NCI-H526 treated with DMSO at 0.1 percent for 48 hours (cell line): ENCODE measurements at regions not wholly inside any gene's neighbourhood (a gene's known extent, or its start where the extent isn't known, plus 50 kb on each side); places are given as distances from the start of the nearest gene placed in this dataset.

Experiments used
- DNase-seq: peaks from one replicate; lab custom pipeline; 2025; lab: John Stamatoyannopoulos, UW

DNA sequence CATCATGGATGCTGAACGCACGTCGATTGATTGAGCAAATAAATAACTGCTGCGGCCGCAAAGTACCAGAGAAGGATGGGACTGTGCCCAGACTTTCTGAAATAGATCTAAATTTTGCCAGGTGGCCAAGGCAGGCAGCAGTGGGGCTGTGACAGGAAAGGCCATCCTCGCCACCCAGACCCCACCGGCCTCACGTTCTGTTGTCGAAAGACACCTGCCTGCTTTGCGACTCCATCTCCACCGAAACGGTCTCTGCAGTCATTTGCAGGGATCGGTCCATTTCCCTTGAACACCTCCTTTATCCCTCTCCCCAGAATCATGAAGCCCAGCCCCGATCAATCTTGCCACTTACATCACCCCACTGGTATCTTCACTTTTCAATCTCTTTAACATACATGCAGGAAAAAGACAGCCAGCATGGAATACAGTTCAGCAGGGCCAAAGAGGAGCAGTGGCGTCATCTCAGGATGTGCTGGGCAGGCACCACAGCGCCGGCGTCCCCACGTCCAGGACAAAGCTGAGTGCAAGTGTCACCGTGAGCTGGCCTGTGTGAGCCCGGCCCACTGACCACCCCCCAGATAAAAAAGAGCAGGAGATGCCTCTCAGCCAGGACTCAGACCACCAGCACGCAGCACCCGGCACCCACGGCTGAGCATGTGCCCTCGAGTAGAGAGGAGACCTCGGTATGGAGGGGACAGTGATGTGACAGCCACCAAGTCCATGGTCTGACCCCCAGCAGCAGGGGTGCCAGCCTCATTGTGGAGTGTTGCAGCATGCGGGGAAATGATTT, 610.3 kb downstream of the TBC1D22A start:
- DNase-seq: no peak

DNA sequence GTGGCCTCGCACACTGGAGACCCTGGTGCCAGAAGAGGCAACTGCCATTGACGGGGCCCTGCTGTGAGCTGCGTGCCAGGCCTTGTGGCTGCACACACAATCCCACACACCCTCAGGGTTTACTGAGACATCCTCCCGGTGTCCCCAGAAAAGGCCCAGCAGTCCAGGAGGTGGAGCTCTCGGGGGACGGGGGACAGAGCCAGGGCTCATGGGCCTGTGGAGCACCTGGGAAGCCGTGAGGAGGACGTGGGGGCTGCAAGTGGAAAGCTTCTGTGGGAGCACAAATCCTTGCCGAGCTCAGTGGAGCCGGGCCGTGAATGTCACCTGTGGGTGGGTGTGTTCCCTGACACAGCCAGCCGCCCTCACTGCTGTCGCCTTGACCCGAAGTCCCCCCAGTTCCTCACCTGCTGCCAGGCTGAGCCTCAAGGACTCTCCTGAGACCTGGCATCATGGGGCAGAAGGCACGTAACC, 609.7 kb downstream of the TBC1D22A start:
- no peak for DNase-seq

DNA sequence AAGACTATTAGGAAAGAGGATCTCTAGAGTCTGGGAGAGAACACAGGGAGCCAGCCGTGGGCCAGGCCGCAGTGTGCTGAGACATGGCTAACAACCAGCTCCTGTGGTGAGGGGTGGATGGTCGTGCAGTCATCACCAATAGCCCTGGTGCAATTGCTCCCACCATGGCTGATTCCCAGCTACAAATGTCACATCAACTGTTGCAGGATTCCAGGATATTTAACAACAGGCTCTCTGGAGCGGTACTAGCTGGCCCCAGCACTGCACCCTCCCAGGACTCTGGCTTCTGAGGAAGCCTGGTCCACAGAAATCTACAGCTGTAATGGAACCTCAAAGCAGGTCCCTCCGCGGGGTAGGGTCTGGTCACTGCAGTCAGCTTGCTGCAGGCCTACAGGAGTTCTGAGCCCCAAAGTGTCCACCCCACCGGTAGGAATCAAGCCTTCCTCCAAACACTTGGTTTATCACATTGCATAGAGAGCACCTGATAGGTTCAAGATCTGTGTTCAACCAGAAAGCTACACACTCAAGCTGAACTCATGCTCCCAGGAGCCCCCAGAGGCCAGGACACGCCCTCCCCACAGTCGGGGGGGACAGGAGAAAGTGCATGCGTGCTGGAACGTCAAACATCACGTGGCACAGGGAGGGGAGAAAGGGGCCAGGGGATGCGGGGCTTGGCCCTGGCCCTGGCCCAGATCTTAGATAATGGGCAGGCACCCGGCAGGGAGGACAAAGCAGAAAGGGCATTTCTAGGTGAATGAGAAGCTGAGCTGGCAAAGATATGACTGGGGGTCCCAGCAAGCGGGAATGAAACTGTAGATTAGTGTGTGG, 609.0 kb downstream of the TBC1D22A start:
- no peak for DNase-seq

DNA sequence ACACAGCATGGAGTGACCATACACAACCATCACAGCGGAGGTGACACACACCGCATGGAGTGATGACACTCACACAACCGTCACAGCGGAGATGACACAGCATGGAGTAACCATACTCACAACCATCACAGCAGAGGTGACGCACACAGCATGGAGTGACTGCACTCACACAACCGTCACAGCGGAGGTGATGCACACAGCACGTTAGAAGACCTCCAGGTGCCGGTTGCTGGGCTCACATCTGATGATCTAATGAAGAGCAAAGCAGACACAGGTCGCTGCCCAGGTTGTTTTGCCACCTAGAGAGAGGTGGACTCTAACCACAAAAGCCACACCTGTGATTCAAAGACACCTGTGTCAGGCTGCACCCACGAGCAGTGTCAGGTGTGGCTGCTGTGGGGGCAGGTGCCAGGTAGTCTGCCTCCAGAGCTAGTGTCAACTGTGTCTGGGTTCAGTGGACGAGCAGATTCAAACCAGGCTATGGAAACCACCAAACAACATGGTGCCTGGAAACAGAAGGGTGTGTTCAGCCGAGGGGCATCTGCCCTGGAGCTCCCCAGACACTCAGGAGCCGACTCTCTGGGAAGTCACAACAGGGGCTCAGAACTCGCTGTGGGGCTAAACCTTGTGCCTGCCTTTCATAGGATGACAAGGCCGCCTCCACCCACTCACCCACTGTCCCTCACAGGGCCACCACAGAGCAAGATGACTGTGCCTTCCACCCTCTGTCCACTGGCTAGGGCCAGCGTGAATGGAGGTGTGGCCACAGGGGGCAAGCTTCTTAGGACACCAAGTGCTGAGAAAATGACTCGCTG, 608.2 kb downstream of the TBC1D22A start:
- no peak for DNase-seq

DNA sequence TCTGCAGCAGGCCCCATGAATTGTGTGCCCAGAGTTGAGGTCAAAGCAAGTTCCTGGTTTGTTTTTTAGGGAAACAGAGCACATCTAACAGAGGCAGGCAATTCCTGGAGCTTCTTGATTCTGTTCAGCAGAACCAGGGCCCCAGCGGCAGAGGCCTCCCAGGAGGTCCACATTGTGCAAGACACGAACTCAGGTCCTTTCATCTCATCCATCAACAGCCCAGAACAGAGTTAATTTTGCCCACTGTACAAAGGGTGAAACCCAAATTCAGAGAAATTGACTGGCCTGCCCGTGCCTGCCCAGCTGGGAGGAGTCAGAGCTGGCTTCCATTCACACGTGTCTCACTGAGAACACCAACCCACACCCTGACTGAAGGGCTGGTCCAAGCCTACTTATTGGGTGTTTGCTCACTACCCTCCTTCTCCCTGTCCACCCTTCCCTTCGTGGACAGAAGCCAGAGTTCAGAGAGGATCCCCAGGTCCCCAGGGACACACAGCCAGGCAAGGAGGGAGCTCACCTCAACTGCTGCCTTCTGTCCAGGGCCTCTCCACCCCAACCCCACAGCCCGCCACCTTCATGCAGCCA, 607.1 kb downstream of the TBC1D22A start:
- DNase-seq: no peak

DNA sequence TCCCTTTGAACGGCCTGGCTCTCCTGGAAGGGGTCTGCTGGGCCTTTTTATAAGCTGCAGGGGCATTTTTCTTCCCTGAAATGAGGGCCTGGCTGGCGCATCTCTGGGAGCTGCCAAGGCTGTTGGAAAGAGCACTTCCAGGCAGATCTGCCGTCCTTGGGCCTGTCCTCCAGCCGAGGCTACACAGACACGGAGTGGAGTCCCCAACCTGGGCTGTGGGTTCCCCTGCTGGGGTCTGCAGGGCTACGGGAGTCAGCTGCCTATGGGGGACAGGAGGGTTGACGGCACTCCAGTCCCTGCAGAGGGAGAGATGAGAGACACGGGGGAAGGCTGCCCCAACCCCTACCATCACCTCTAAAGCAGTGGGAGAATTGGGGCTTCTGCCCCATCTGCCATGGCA, 606.6 kb downstream of the TBC1D22A start:
- DNase-seq: no peak

DNA sequence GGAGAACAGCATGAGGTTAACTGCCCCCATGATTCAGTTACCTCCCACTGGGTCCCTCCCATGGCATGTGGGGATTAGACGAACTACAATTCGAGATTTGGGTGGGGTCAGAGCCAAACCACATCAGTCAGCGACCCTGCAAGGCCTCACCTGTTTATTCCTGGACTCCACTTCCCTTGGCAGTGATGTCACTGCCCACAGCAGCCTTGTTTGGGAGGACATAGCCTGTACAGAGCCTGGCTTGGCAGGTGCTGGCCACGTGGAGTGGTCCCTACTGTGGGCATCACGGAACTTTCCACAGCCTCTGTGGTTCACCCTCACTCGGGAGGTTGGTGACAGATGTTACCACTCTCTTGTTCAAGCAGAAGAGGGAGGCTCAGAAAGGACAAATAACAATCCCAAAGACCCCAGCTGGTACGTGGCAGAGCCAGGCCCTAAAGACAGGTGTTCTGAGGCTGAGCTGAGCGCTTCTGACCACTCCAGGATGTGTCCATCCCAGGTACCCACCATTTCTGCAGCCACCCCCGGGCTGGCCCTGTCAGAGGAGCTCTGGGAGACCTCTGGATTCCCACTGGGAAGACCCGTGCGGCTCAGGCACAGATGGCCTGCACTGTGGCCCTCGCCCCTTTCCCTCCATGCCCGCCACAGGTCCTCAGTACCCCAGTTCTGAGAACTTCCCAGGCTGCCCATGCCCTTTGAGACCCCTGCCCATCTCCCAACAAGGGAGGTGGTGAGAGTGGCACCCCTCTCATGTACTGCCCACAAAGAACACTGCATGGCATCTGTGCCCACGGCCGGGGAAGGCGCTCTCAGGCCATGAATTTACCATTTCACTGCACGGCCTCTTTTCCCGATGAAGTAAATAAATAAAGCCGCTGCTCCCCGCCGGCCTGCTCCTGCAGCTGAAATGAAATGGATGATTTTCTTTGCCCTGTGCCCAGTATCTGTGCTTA, 605.8 kb downstream of the TBC1D22A start:
- no peak for DNase-seq

DNA sequence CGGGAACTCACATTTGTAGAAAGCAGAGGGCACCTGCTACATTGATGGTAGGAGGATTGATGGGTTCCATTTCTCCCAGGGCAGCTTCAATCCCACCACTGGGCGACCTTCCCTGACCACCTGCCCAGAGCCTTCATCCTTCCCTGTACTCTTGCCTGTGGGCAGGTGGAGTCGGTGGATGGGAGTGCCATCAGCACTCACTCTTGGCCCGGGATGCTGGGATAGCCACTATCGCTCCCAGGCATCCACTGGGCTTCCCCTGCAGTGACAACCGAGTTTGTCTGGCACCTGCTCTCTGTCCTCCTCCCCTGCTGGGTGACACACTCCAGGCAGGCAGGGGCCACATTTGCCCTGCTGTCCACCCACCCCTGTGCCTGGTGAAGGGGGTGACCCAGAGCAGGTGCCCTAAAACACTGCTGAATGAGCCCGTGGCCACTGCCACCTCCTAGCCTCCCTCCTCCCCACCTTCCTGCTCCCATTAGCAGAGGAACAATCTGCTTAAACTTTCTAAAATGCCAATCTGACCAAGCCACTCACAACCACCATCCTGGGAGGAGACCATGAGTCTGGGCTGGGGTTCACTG, 604.7 kb downstream of the TBC1D22A start:
- no peak for DNase-seq

DNA sequence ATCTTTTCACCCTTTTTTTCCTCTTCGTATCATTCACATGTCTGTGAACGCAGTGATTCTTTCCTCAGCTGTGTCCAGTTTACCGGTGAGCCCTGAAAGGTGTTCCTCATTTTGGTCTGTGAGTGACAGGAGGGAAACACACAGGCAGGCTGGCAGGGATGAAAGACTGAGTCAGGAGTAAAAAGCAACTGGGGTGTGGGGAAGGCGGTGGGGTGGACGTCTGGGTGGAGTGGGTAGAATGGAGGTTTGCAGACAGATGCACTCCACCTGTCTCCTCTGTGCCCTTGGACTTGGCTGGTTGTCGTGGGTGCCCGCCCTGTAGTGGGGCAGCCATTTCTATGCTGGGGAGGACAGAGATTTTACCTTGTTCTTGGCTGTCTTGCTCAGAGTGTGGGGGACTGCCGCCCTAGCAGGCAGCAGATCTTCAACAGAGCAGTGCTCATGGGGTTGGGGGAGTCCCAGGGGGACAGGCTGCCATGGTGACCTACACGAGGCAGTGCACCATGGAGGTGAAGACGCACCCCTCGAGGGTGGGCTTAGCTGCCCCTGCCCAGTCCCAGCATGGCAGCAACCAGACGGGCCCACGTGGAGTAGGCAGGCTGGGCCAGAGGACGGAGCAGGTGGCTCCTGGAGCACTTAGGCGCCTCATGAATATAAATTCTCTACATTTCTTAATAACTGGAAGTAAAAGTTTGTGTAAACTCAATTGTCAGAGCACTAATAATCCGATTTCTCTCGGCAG, 603.7 kb downstream of the TBC1D22A start:
- DNase-seq: no peak

DNA sequence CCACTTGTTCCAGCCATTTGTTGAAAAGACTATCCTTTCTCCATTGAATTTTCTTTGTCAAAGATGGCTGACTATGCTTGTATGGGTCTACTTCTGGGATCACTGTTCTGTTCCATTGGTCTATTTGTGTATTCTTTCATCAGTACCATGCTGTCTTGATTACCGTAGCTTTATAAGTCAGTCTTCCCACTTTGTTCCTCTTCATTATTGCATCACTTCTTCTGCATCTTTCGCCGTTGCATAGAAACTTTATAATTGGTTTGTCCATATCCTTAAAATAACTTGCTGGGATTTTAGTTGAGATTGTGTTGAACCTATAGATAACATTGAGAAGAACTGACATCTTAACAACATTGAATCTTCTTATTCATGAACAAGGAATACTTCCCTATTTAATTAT, 598.8 kb downstream of the TBC1D22A start:
- no peak for DNase-seq

DNA sequence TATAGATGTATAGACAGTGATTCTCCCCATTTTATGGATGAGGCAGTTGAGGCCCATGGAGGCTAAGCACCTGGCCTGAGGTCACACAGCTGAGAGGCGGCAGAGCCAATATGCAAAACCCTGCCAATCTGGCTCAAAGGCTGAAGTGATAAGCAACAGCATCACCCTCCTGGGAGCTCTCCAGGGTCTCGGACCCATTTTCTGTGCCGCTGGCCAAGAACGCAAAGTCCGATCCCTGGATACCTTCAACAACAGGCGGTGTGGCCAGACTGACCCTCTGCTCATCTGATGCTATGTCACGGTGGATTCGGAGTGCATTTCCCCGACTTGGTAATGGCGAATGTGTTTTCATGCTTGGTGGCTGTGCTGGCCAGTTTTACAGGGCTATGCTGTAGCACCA, 595.0 kb downstream of the TBC1D22A start:
- no peak for DNase-seq

DNA sequence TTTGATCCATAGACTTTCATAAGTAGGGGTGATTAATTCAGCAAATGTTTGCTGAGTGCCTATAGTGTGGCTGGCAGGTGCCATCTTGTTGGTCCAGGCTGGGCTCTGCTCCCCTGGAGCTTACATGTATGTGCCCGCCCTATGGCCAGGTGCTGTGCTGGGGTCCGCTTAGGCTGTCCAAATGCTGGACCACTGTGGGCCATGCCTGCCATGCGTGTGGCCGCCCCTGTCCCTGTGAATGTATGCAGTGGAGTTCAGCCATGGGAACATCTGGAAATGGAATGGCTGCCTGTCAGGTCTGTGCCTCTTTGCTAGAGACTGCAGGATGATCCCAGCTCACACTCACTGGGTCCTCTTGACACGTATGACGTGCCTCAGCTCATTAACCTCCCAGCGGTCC, 594.6 kb downstream of the TBC1D22A start:
- DNase-seq: no peak

DNA sequence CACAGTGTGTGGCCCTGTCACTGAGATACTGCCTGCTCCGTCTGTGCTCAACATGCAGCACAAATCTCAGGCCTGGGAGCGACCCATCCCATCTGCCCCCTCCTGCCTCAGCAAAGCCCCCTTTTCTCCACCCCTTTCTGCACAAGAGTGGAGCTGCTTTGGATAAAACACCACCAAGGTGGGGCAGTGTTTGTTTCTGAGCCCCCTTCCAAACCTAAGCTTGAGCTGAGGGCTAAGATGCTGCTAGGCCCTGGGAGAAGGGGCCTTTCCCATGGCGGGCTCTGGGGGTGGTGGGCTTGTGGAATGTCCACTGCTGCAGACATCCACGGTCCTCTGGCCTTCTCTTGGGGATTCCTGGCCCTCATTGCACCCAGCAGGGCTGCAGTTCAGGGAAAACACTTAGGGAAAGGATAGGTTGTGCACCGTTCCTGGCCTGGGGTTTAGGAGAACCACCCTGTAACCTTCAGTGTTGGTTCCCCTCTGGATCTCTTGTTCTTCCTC, 594.1 kb downstream of the TBC1D22A start:
- DNase-seq: no peak

DNA sequence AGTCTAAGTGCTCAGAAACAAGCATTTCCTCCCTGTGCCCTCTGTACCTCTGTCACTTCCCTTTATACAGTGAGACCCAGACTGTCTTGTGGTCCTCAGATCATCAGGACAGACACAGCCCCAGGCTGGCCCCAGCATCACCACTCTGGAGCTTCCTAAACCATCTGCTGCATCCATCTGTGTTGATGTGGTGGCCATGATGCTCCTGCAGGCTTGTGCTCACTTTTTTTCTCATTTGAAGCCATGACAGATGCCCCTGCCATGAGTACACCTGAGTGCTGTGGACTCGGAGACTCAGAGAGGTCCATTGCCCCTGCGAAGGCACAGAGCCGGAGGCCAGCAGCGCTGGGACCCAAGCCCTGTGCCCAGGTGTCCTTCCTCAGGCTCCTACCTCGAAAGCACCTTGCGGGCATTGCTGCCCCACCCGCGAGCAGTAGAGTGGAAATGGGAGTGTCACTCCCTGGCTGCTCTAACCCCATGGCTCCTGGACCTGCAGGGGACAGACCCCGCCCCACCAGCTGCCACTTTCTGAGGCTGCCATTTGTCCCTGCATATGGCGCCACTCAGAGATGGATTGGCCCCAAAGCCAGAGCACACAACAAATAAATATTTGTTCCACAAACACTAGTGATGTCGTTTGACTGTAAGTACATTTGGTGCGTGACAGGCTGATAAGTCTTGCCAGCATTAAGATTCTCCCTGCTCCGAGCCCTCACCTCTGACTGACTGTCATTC, 593.5 kb downstream of the TBC1D22A start:
- DNase-seq: no peak

DNA sequence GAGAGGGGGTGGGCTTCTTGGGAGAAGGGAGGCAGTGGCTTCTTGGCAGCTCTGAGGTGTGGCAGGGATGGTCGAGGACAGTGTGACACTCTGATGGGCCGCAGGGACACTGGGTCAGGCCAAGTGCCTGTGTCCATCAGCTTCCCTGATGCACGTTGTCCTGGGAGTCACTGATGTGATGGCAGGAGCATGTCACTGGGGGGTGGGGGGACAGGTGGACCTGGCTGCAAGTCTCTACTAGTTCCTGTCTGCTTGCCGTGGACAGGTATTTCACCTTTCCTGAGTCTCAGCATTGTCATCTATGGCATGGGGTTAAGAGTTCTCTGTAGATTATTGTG, 592.9 kb downstream of the TBC1D22A start:
- DNase-seq: no peak

DNA sequence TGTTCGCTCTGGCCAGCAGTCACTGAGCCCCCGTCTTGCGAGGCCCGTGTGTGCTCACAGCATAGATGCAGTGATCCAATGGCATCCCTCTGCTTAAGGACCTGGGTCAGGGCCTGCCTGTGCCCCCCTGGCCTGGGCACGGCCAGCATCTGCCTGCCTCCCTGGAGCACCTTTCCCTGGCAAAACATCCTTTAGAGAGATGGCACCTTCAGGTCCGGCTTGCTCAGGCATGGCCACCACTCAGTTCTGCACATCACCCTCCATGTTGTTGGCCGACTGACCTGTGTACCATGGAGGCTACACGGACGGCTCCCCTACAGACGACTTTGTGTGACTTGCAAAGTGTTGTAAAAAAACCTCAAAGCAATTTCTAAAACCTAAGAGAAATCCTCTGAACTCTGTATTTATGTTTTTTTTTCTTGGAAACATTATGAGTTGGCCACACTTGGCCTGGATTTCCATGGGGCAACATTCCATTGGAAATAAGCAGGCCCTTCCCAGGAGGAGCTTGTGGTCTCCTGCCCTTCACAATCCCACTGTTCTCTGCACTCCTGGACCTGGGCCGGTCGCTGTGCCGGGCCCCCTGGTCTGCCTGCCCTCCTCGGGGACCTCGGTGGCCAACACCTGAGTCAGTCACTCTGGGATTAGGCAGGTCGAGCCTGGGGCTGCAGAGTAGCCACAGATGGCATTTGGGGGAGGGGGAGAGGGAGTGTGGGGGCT, 592.4 kb downstream of the TBC1D22A start:
- no peak for DNase-seq

DNA sequence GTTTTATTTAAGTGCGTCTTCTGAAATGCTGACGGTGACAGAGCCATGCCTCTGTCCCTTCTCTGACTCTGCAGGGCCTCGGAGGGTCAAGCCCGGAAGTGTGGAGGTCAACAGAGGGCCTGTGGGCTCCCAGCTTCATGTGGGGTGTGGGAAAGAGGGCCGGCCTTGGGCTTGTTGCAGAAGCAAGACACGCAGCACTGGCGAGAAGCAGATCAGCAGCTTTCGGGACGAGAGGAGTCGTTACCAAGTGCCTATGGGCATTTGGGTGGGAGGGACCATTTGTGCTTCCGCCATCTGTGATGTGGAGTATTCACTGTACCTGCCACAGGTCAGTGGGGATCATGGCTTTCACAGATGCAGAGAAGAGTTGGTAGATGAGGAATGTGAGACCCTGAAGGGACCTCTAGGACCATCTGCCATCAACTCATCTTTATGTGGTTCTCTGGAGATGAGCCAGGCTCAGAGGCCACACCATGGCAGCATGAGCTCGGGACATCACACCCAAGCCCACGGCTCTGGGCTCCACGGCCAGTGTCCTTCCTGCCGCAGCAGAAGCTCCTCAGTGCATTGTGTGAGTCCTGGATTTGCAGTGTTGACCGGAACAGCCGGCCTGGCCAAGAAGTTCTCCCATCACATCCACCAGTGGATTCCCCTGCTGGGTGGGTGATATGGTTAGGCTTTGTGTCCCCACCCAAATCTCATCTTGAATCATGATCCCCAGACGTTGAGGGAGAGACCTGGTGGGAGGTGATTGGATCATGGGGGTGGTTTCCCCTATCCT, 590.7 kb downstream of the TBC1D22A start:
- no peak for DNase-seq
